ENCODE measurements at regions not wholly inside any gene's neighbourhood (a gene's known extent, or its start where the extent isn't known, plus 50 kb on each side); places are given as distances from the start of the nearest gene placed in this dataset.
A peak's percentile ranks its signal among the peaks of the same experiment; 100 is the strongest.

DNA sequence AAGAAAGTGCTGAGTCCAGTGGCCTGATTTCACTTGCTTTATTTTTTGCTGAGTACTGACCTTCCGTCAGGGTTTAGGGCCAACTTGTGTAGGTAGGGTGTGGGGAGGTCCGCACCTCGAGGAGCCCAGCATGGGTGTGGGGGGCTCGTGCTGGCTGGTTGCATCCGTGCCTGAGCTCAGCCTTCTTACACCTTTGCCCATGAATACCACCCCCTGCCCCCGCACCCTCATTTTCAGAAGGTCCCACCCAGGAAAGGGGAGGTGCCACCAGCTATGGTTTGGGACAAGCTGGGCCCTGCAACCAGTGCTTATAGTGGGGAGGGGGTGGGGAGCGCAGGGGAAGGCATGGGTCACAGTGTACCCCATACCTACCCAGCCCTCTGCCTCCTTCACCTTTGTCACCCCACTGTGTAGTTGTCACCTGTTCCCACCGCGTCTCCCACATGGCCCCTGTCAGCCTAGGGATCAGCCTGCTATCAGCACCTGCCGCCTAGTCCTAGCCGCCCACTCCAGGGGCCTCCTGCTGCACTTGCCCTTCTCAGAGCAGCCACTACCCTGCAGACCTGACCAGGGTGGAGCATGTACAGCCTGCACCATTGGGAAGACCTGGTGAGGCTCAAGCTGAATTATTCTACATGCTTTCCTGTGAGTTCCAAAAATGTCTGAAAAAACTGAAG, 146.2 kb upstream of the RET start:
- TF ChIP-seq, protein P1, sequence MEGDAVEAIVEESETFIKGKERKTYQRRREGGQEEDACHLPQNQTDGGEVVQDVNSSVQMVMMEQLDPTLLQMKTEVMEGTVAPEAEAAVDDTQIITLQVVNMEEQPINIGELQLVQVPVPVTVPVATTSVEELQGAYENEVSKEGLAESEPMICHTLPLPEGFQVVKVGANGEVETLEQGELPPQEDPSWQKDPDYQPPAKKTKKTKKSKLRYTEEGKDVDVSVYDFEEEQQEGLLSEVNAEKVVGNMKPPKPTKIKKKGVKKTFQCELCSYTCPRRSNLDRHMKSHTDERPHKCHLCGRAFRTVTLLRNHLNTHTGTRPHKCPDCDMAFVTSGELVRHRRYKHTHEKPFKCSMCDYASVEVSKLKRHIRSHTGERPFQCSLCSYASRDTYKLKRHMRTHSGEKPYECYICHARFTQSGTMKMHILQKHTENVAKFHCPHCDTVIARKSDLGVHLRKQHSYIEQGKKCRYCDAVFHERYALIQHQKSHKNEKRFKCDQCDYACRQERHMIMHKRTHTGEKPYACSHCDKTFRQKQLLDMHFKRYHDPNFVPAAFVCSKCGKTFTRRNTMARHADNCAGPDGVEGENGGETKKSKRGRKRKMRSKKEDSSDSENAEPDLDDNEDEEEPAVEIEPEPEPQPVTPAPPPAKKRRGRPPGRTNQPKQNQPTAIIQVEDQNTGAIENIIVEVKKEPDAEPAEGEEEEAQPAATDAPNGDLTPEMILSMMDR (IDR thresholded peaks at IDR 0.05; ENCODE audit: control extremely low read depth, extremely low read depth), result no peak
- H3K36me3 ChIP-seq (ENCODE audit: control insufficient read depth in 4 of 4, insufficient read depth in 4 of 4, low read length in 4 of 4), result no peaks in the 10 kb centered on the region
- H3K4me1 ChIP-seq (ENCODE audit: control insufficient read depth in 5 of 5, insufficient read depth in 5 of 5, low read length in 5 of 5), result peaks cover 0 to 12% (median 8%) of the 10 kb centered on the region in 5 donors
- peaks cover 0 to 5% (median 0%) of the 10 kb centered on the region in 4 donors for H3K9me3 ChIP-seq (ENCODE audit: control insufficient read depth in 4 of 4, insufficient read depth in 3 of 4, low read length in 3 of 4)
- H3K27me3 ChIP-seq (ENCODE audit: control insufficient read depth in 3 of 3, insufficient read depth in 3 of 3, low read length in 2 of 3), result peaks cover 5 to 24% (median 8%) of the 10 kb centered on the region in 3 donors
- H3K4me3 ChIP-seq, result no peak overlapping the region
- ATAC-seq (ENCODE audit: insufficient read depth, low FRiP score) (no peak), DNase-seq (no peak)
- no peak overlapping the region for H3K9ac ChIP-seq (ENCODE audit: insufficient read depth in 1 of 2, low read length in 2 of 2)
- WGBS, 2 donors, result 81 to 87% methylated on average over 11 of the region's 11 CpGs
- H3K27ac ChIP-seq (ENCODE audit: low read depth in 1 of 2, low read length in 1 of 2), result no peak overlapping the region

DNA sequence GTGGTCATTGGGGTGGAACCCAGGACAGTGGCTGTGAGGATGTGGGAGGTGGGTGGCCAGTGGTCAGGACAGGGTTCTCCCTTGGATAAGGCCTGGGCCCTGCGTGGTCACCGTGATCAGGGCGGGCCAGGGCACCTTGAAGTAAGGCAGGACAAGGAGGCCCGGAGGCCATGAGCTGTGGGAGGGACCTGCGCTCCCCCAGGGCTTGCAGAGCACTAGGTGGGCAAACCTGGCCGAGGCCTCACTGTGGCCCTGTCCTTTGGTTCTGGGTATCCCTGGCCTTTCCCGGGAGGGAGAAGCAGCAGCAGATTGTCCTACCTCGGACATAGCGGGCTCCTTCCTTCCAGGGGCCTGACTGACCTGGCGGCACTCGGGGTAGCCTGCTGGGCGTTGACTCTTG, 144.8 kb upstream of the RET start:
- H3K27ac ChIP-seq (ENCODE audit: low read depth in 1 of 2, low read length in 1 of 2), result no peak overlapping the region
- ATAC-seq (ENCODE audit: insufficient read depth, low FRiP score), result no peak
- no peak overlapping the region for H3K9ac ChIP-seq (ENCODE audit: insufficient read depth in 1 of 2, low read length in 2 of 2)
- no peak overlapping the region for H3K4me3 ChIP-seq
- peaks cover 0 to 5% (median 0%) of the 10 kb centered on the region in 4 donors for H3K9me3 ChIP-seq (ENCODE audit: control insufficient read depth in 4 of 4, insufficient read depth in 3 of 4, low read length in 3 of 4)
- WGBS, 2 donors, result 94 to 96% methylated on average over 12 of the region's 12 CpGs
- TF ChIP-seq, protein P1 (IDR thresholded peaks at IDR 0.05; ENCODE audit: control extremely low read depth, extremely low read depth), result no peak
- H3K27me3 ChIP-seq (ENCODE audit: control insufficient read depth in 3 of 3, insufficient read depth in 3 of 3, low read length in 2 of 3), result peaks cover 5 to 25% (median 8%) of the 10 kb centered on the region in 3 donors
- peaks cover 0 to 12% (median 8%) of the 10 kb centered on the region in 5 donors for H3K4me1 ChIP-seq (ENCODE audit: control insufficient read depth in 5 of 5, insufficient read depth in 5 of 5, low read length in 5 of 5)
- no peak for DNase-seq
- H3K36me3 ChIP-seq (ENCODE audit: control insufficient read depth in 4 of 4, insufficient read depth in 4 of 4, low read length in 4 of 4), result no peaks in the 10 kb centered on the region

DNA sequence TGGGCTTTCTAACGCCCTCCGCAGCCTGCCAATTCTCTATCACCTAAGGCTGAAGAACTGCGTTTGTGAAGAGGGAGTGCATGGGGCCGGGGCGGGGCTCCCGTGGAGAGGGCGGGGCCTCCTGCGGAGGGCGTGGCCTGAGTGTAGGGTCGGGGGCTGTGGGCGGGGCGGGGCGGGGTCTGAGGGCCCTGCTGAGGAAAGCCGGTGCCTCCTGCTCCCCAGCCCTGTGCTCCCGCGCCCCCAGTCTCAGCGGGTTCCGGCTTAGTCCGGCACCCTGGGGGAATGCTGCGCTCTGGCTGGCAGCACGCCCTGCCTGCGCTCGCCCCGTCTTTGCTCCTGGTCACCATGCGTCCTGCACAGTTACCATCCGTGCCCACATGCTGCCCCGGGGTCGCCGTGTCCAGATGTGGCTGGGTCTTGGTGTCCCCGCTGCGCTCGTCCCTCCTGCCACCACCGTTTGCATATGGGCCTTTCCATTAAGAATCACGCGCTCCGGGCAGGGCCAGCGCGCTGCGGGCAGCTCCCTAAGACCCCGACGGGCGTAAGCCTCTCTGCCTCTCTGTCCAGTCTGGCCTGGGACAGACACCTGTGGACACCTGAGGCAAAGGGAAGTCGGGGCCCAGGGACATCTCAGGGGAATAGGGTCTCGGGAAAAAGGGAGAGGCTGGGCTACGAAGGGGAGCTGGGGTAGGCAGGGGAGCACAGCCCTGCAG, 144.0 kb upstream of the RET start:
- no peaks in the 10 kb centered on the region for H3K36me3 ChIP-seq (ENCODE audit: control insufficient read depth in 4 of 4, insufficient read depth in 4 of 4, low read length in 4 of 4)
- ATAC-seq (ENCODE audit: insufficient read depth, low FRiP score) (no peak), DNase-seq (peak; percentile 25 to 50 (median 40))
- H3K4me3 ChIP-seq, result no peak overlapping the region
- H3K27ac ChIP-seq (ENCODE audit: low read depth in 1 of 2, low read length in 1 of 2), result no peak overlapping the region
- no peak overlapping the region for H3K9ac ChIP-seq (ENCODE audit: insufficient read depth in 1 of 2, low read length in 2 of 2)
- H3K27me3 ChIP-seq (ENCODE audit: control insufficient read depth in 3 of 3, insufficient read depth in 3 of 3, low read length in 2 of 3), result peaks cover 5 to 25% (median 8%) of the 10 kb centered on the region in 3 donors
- peaks cover 0 to 5% (median 0%) of the 10 kb centered on the region in 4 donors for H3K9me3 ChIP-seq (ENCODE audit: control insufficient read depth in 4 of 4, insufficient read depth in 3 of 4, low read length in 3 of 4)
- TF ChIP-seq, protein P1 (IDR thresholded peaks at IDR 0.05; ENCODE audit: control extremely low read depth, extremely low read depth), result no peak
- peaks cover 0 to 12% (median 8%) of the 10 kb centered on the region in 5 donors for H3K4me1 ChIP-seq (ENCODE audit: control insufficient read depth in 5 of 5, insufficient read depth in 5 of 5, low read length in 5 of 5)
- WGBS, 2 donors, result 2 to 5% methylated on average over 43 to 45 of the region's 45 CpGs

All from lung (tissue), 11 donors.